Upper lobe of left lung (tissue), 6 donors: ENCODE measurements at regions not wholly inside any gene's neighbourhood (a gene's known extent, or its start where the extent isn't known, plus 50 kb on each side); places are given as distances from the start of the nearest gene placed in this dataset.
"Not testable (repeated sequence)": the region's sequence is repeated elsewhere in the genome, so short reads cannot be mapped to it uniquely, and the experiment has no call there.

Experiments
- ATAC-seq, 2 donors: fragments of 200-7000 bp; cut with Tn5 transposase; one replicate each; pipeline ENCODE4 v1.9.1; 2022; ENCODE audit warnings: mild to moderate bottlenecking in 2 of 2, moderate library complexity in 2 of 2; ENCODE audit not compliant: low FRiP score in 2 of 2
- DNase-seq, 2 donors: peaks; one replicate each; pipeline ENCODE4 v3.0.0-alpha.2; 2019 to 2020
- H3K27ac ChIP-seq, 4 donors: fragments of 200-600 bp; sonication (generic); one replicate each; pipeline ENCODE4 v1.5.1; 2016 to 2019
- H3K27me3 ChIP-seq, 4 donors: fragments of 200-600 bp; sonication (generic); one replicate each; pipeline ENCODE4 v1.5.1; 2017 to 2019
- H3K36me3 ChIP-seq, 4 donors: fragments of 200-600 bp; sonication (generic); one replicate each; pipeline ENCODE4 v1.5.1; 2016 to 2019
- H3K4me1 ChIP-seq, 4 donors: fragments of 200-600 bp; sonication (generic); one replicate each; pipeline ENCODE4 v1.5.1; 2018 to 2019
- H3K4me3 ChIP-seq, 4 donors: fragments of 200-600 bp; sonication (generic); one replicate each; pipeline ENCODE4 v1.5.1; 2017 to 2019; ENCODE audit warnings: mild to moderate bottlenecking in 2 of 4, moderate library complexity in 1 of 4
- H3K9me3 ChIP-seq, 4 donors: fragments of 200-600 bp; sonication (generic); one replicate each; pipeline ENCODE4 v1.5.1; 2018 to 2019
- EP300 ChIP-seq, 4 donors: sonication (generic); formaldehyde crosslinking; IDR thresholded peaks; one replicate each; pipeline ENCODE4 v1.5.1; 2017; ENCODE audit warnings: antibody characterized with exemption in 4 of 4, control low read depth in 2 of 4
- POLR2A ChIP-seq, 4 donors: fragments of 450-650 bp; IDR thresholded peaks; one replicate each; pipeline ENCODE4 v1.5.1; 2016 to 2017; ENCODE audit warnings: antibody characterized with exemption in 4 of 4, mild to moderate bottlenecking in 2 of 4
- POLR2AphosphoS5 ChIP-seq, 2 donors: sonication (generic); formaldehyde crosslinking; IDR thresholded peaks; one replicate each; pipeline ENCODE4 v1.5.1; 2017; ENCODE audit warnings: antibody characterized with exemption in 2 of 2
- WGBS, 2 donors: methylation state at CpG; one replicate each; pipeline ENCODE4 v1.1.5; 2017 to 2018; 5-methylcytosine and 5-hydroxymethylcytosine counted together
- TF ChIP-seq, protein P1 (sequence below), 6 experiments: fragments of 450-650 bp in 4 of 6; fragments of 200-600 bp in 2 of 6; sonication (generic) in 2 of 6; IDR thresholded peaks; one replicate each; pipeline ENCODE4 v1.5.1; 2016 to 2019; ENCODE audit warnings: antibody characterized with exemption in 6 of 6
- donor health status: DM: no; HTN: no; CAD: no; lungs with moderate emphysema.
- donor health status: DM: no; HTN: yes; CAD: no; lungs with severe emphysema.

- Histone ChIP-seq H3K4me1 (no peaks in the 10 kb centered on the region), H3K27me3 (no peaks in the 10 kb centered on the region), H3K27ac (no peak overlapping the region), H3K36me3 (no peaks in the 10 kb centered on the region), H3K9me3 (no peaks in the 10 kb centered on the region), H3K4me3 (no peak overlapping the region)
- TF ChIP-seq, protein P1, sequence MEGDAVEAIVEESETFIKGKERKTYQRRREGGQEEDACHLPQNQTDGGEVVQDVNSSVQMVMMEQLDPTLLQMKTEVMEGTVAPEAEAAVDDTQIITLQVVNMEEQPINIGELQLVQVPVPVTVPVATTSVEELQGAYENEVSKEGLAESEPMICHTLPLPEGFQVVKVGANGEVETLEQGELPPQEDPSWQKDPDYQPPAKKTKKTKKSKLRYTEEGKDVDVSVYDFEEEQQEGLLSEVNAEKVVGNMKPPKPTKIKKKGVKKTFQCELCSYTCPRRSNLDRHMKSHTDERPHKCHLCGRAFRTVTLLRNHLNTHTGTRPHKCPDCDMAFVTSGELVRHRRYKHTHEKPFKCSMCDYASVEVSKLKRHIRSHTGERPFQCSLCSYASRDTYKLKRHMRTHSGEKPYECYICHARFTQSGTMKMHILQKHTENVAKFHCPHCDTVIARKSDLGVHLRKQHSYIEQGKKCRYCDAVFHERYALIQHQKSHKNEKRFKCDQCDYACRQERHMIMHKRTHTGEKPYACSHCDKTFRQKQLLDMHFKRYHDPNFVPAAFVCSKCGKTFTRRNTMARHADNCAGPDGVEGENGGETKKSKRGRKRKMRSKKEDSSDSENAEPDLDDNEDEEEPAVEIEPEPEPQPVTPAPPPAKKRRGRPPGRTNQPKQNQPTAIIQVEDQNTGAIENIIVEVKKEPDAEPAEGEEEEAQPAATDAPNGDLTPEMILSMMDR (IDR thresholded peaks at IDR 0.05), result no peak
- TF ChIP-seq EP300 (IDR thresholded peaks at IDR 0.05) (no peak), POLR2AphosphoS5 (IDR thresholded peaks at IDR 0.05) (no peak), POLR2A (IDR thresholded peaks at IDR 0.05) (no peak)
- no peak for DNase-seq
- no peak for ATAC-seq
- 71 to 73% methylated on average over 1 of the region's 1 CpG for WGBS, 2 donors
Measured at GRCh38 chr10:84719687-84720086, 391.3 kb downstream of the CCSER2 start.

DNA sequence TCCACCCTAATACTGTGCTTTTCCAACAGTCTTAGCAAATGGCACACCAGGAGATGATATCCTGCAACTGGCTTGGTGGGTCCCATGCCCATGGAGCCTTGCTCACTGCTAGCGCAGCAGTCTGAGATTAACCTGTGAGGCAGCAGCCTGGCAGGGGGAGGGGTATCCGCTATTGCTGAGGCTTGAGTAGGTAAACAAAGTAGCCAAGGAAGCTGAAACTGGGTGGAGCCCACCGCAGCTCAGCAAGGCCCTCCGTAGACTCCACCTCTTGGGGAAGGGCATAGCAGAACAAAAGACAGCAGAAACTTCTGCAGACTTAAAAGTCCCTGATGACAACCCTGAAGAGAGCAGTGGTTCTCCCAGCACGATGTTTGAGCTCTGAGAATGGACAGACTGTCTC is 399.0 kb downstream of the CCSER2 start:
- no peak for ATAC-seq
- no peak overlapping the region for H3K27ac ChIP-seq
- H3K36me3 ChIP-seq, result no peaks in the 10 kb centered on the region
- no peak overlapping the region for H3K4me3 ChIP-seq
- TF ChIP-seq EP300 (IDR thresholded peaks at IDR 0.05) (no peak), POLR2AphosphoS5 (IDR thresholded peaks at IDR 0.05) (no peak)
- no peak for DNase-seq
- H3K27me3 ChIP-seq, result no peaks in the 10 kb centered on the region
- H3K9me3 ChIP-seq, result no peaks in the 10 kb centered on the region
- no peaks in the 10 kb centered on the region for H3K4me1 ChIP-seq
- 84 to 86% methylated on average over 4 to 5 of the region's 5 CpGs for WGBS, 2 donors

DNA sequence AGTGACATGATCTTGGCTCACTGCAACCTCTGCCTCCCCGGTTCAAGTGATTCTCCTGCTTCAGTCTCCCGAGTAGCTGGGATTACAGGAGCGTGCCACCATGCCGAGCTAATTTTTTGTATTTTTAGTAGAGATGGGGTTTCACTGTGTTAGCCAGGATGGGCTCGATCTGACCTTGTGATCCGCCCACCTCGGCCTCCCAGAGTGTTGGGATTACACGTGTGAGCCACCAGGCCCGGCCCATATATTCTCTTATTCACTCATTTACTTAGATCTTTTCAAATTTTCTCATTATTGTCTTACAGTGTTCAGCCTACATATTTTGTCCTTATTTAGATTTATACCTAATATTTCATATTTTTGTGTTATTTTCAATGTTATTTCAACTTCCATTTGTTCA is 410.7 kb downstream of the CCSER2 start:
- ATAC-seq, H3K36me3 ChIP-seq, H3K4me3 ChIP-seq, DNase-seq, H3K4me1 ChIP-seq, H3K27ac ChIP-seq, H3K27me3 ChIP-seq, H3K9me3 ChIP-seq: not testable (repeated sequence)
- WGBS, 2 donors, result 78 to 85% methylated on average over 9 of the region's 9 CpGs

GRCh38 chr10:84739641-84740040 is 411.3 kb downstream of the CCSER2 start:
- H3K27ac ChIP-seq, result no peak overlapping the region
- no peaks in the 10 kb centered on the region for H3K27me3 ChIP-seq
- ATAC-seq (no peak), DNase-seq (no peak)
- no peak overlapping the region for H3K4me3 ChIP-seq
- H3K36me3 ChIP-seq, result no peaks in the 10 kb centered on the region
- no peaks in the 10 kb centered on the region for H3K9me3 ChIP-seq
- H3K4me1 ChIP-seq, result no peaks in the 10 kb centered on the region
- TF ChIP-seq POLR2AphosphoS5 (IDR thresholded peaks at IDR 0.05) (no peak), POLR2A (IDR thresholded peaks at IDR 0.05) (no peak), EP300 (IDR thresholded peaks at IDR 0.05) (no peak)
- TF ChIP-seq, protein P1 (IDR thresholded peaks at IDR 0.05), result no peak
- WGBS, 2 donors, result 98 to 100% methylated on average over 1 of the region's 1 CpG

DNA sequence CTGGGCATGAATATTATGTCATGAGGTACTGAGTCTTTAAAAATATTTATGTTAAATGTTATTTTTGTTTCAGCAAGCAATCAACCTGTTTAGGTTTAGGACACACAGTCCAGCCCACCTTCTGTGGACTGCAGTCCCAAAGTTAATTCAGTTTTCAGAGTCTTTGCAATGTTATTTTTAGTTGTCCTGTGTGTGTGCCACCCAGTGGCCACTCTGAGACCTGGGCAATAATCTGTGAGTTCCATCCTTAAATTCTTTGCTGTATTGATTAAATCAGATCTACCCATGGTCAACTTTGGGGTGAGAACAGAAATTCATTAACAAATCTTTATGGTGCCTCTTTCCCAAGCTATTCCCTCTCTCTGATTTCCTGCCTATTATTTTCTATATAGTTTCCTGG is 415.1 kb downstream of the CCSER2 start:
- Histone ChIP-seq H3K9me3 (no peaks in the 10 kb centered on the region), H3K27me3 (no peaks in the 10 kb centered on the region), H3K4me3 (no peak overlapping the region), H3K27ac (no peak overlapping the region), H3K4me1 (no peaks in the 10 kb centered on the region), H3K36me3 (no peaks in the 10 kb centered on the region)
- DNase-seq, result no peak
- TF ChIP-seq, protein P1 (IDR thresholded peaks at IDR 0.05), result peak in 2 of 6 experiments; percentile 21 to 30
- no peak for TF ChIP-seq POLR2A (IDR thresholded peaks at IDR 0.05)
- no peak for TF ChIP-seq POLR2AphosphoS5 (IDR thresholded peaks at IDR 0.05)
- ATAC-seq, result no peak

DNA sequence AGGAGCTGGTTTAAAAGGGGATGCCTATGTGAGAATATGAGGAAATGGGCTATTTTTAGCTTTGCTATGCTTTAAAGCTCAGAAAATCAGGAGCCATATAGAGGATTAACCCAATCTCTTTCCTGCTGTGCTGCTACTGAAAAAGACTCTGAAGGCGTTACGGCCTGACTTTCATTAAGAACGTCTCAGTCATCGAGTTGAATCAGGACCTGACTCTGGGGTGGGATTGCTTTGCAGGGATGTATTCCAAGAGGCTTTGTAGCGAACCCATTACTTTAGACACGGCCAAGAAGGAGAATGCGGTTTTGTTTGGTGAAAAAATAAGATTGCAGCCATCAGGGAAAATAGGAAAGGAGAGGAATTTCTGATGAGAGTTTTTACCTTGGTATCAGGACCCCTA is 426.9 kb downstream of the CCSER2 start:
- ATAC-seq (no peak), DNase-seq (no peak)
- H3K27me3 ChIP-seq, result no peaks in the 10 kb centered on the region
- no peaks in the 10 kb centered on the region for H3K9me3 ChIP-seq
- 75 to 76% methylated on average over 7 of the region's 7 CpGs for WGBS, 2 donors
- TF ChIP-seq EP300 (IDR thresholded peaks at IDR 0.05) (no peak), POLR2AphosphoS5 (IDR thresholded peaks at IDR 0.05) (no peak), POLR2A (IDR thresholded peaks at IDR 0.05) (no peak)
- TF ChIP-seq, protein P1 (IDR thresholded peaks at IDR 0.05), result no peak
- H3K27ac ChIP-seq, result no peak overlapping the region
- H3K4me3 ChIP-seq, result no peak overlapping the region
- no peaks in the 10 kb centered on the region for H3K4me1 ChIP-seq
- H3K36me3 ChIP-seq, result no peaks in the 10 kb centered on the region

DNA sequence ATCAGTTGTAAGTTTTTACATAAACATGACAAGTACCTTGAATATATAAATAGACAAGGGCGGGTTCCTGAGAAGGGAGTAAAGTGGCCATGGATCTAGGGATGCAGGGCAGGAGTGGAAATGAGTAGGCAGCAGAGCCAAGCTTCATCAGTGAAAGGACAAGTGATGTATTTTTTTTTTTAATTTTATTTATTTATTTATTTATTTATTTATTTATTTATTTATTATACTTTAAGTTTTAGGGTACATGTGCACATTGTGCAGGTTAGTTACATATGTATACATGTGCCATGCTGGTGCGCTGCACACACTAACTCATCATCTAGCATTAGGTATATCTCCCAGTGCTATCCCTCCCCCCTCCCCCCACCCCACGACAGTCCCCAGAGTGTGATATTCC is 428.3 kb downstream of the CCSER2 start:
- 74 to 98% methylated on average over 2 to 3 of the region's 3 CpGs for whole genome bisulfite sequencing, 2 donors
- not testable (repeated sequence) for H3K4me3 ChIP-seq, H3K27me3 ChIP-seq, H3K4me1 ChIP-seq, DNase-seq, ATAC-seq, H3K27ac ChIP-seq, H3K36me3 ChIP-seq, H3K9me3 ChIP-seq

GRCh38 chr10:84761994-84762614 is 433.7 kb downstream of the CCSER2 start:
- not testable (repeated sequence) for DNase-seq

More at GRCh38 chr10:84761994-84762614, 433.7 kb downstream of the CCSER2 start:
- not testable (repeated sequence) for H3K27ac ChIP-seq, ATAC-seq, H3K27me3 ChIP-seq, H3K4me1 ChIP-seq, H3K9me3 ChIP-seq, H3K36me3 ChIP-seq, H3K4me3 ChIP-seq
- 47 to 57% methylated on average over 5 to 14 of the region's 14 CpGs for WGBS, 2 donors
